T-helper 2 cell treated with Interferon-gamma antibody and Interleukin-4, amounts not matched to agents 100 ng/mL and 5 ng/mL, for 36 hours (primary cell): ENCODE measurements at regions not wholly inside any gene's neighbourhood (a gene's known extent, or its start where the extent isn't known, plus 50 kb on each side); places are given as distances from the start of the nearest gene placed in this dataset.
"Not testable (repeated sequence)": the region's sequence is repeated elsewhere in the genome, so short reads cannot be mapped to it uniquely, and the experiment has no call there.

Source experiments
- intact Hi-C: fragments of 100-400 bp; cut with micrococcal nuclease; formaldehyde crosslinking; loops from one replicate; pipeline ENCODE4 v1.15.1; 2023

GRCh38 chr2:107548216-107548615 lies 278.5 kb upstream of the RGPD4 start:
- intact Hi-C loops: no loop called here

GRCh38 chr2:107553046-107553445 lies 273.6 kb upstream of the RGPD4 start:
- intact Hi-C loops: loop anchor here (10.0 kb wide), 1 partner anchor 612 kb away; no protein-coding TSS in a partner anchor

- intact Hi-C loops: loop anchor here (10.0 kb wide), 1 partner anchor 611 kb away; no protein-coding TSS in a partner anchor
Observed at GRCh38 chr2:107553539-107553938, 273.2 kb upstream of the RGPD4 start.

- intact Hi-C loops: loop anchor here (10.0 kb wide), 1 partner anchor 609 kb away; no protein-coding TSS in a partner anchor
Observed at GRCh38 chr2:107556038-107556627, 270.6 kb upstream of the RGPD4 start.

GRCh38 chr2:107558295-107558694 lies 268.4 kb upstream of the RGPD4 start:
- intact Hi-C loops: loop anchor here (10.0 kb wide), 1 partner anchor 607 kb away; no protein-coding TSS in a partner anchor

GRCh38 chr2:107569496-107569895 lies 257.2 kb upstream of the RGPD4 start:
- intact Hi-C loops: no loop called here

GRCh38 chr2:107570876-107571275 lies 255.8 kb upstream of the RGPD4 start:
- intact Hi-C loops: no loop called here

GRCh38 chr2:107572890-107573289 lies 253.8 kb upstream of the RGPD4 start:
- intact Hi-C loops: not testable (repeated sequence)

- intact Hi-C loops: no loop called here
Observed at GRCh38 chr2:107576991-107577390, 249.7 kb upstream of the RGPD4 start.

GRCh38 chr2:107582487-107582886 lies 244.2 kb upstream of the RGPD4 start:
- intact Hi-C loops: no loop called here

- intact Hi-C loops: no loop called here
Observed at GRCh38 chr2:107584577-107584976, 242.1 kb upstream of the RGPD4 start.

GRCh38 chr2:107585851-107586250 lies 240.8 kb upstream of the RGPD4 start:
- intact Hi-C loops: no loop called here

- intact Hi-C loops: no loop called here
Observed at GRCh38 chr2:107588181-107588580, 238.5 kb upstream of the RGPD4 start.

- intact Hi-C loops: no loop called here
Observed at GRCh38 chr2:107589079-107589491, 237.6 kb upstream of the RGPD4 start.

- intact Hi-C loops: no loop called here
Observed at GRCh38 chr2:107591561-107592279, 235.0 kb upstream of the RGPD4 start.

- intact Hi-C loops: no loop called here
Observed at GRCh38 chr2:107592280-107592624, 234.4 kb upstream of the RGPD4 start.

GRCh38 chr2:107595285-107595684 lies 231.4 kb upstream of the RGPD4 start:
- intact Hi-C loops: no loop called here

GRCh38 chr2:107595749-107596148 lies 230.9 kb upstream of the RGPD4 start:
- intact Hi-C loops: no loop called here

- intact Hi-C loops: no loop called here
Observed at GRCh38 chr2:107597507-107597906, 229.2 kb upstream of the RGPD4 start.

GRCh38 chr2:107602801-107603200 lies 223.9 kb upstream of the RGPD4 start:
- intact Hi-C loops: no loop called here

GRCh38 chr2:107607054-107607453 lies 219.6 kb upstream of the RGPD4 start:
- intact Hi-C loops: no loop called here

GRCh38 chr2:107607473-107607872 lies 219.2 kb upstream of the RGPD4 start:
- intact Hi-C loops: no loop called here

- intact Hi-C loops: no loop called here
Observed at GRCh38 chr2:107615039-107615438, 211.7 kb upstream of the RGPD4 start.
